SK-N-SH treated with all-trans-retinoic acid at 6 μM for 48 hours (cell line): ENCODE measurements at regions not wholly inside any gene's neighbourhood (a gene's known extent, or its start where the extent isn't known, plus 50 kb on each side); places are given as distances from the start of the nearest gene placed in this dataset.
"Not testable (repeated sequence)": the region's sequence is repeated elsewhere in the genome, so short reads cannot be mapped to it uniquely, and the experiment has no call there.

Source experiments
- ATAC-seq: fragments of 200-7000 bp; cut with Tn5 transposase; 3 replicates; pipeline ENCODE4 v1.9.1; 2020; ENCODE audit warnings: mild to moderate bottlenecking, moderate library complexity
- ARNTL ChIP-seq: fragments of 450-650 bp; formaldehyde crosslinking; IDR thresholded peaks from 2 replicates; pipeline ENCODE4 v1.5.0; 2020; ENCODE audit warnings: low read depth, mild to moderate bottlenecking, moderate library complexity, borderline replicate concordance
- BACH2 ChIP-seq: fragments of 250-450 bp; sonication (Bioruptor Pico); IDR thresholded peaks from 2 replicates; pipeline ENCODE4 v1.9.0; 2021; ENCODE audit warnings: mild to moderate bottlenecking, borderline replicate concordance
- ESRRG ChIP-seq: fragments of 250-450 bp; sonication (Bioruptor Pico); IDR thresholded peaks from 2 replicates; pipeline ENCODE4 v1.6.1; 2021; ENCODE audit warnings: mild to moderate bottlenecking
- GLIS3 ChIP-seq: fragments of 250-450 bp; sonication (Bioruptor Pico); IDR thresholded peaks from 2 replicates; pipeline ENCODE4 v1.5.0; 2020; ENCODE audit warnings: mild to moderate bottlenecking, moderate library complexity
- ISL1 ChIP-seq: fragments of 250-450 bp; sonication (Bioruptor Pico); IDR thresholded peaks from 2 replicates; pipeline ENCODE4 v2.1.2; 2022; ENCODE audit warnings: mild to moderate bottlenecking, moderate library complexity
- PPARA ChIP-seq: fragments of 250-450 bp; sonication (Bioruptor Pico); IDR thresholded peaks from 2 replicates; pipeline ENCODE4 v1.5.0; 2020; ENCODE audit warnings: mild to moderate bottlenecking, borderline replicate concordance
- RARB ChIP-seq: fragments of 250-450 bp; sonication (Bioruptor Pico); IDR thresholded peaks from 2 replicates; pipeline ENCODE4 v1.8.0; 2021; ENCODE audit warnings: mild to moderate bottlenecking, moderate library complexity
- SNAI2 ChIP-seq: fragments of 250-450 bp; sonication (Bioruptor Pico); IDR thresholded peaks from 2 replicates; pipeline ENCODE4 v1.5.0; 2020; ENCODE audit warnings: mild to moderate bottlenecking, moderate library complexity
- TCF4 ChIP-seq: fragments of 250-450 bp; sonication (Bioruptor Pico); IDR thresholded peaks from 2 replicates; pipeline ENCODE4 v1.8.0; 2021; ENCODE audit warnings: mild to moderate bottlenecking, moderate library complexity, borderline replicate concordance
- ZC3H10 ChIP-seq: fragments of 250-450 bp; sonication (Bioruptor Pico); IDR thresholded peaks from 2 replicates; pipeline ENCODE4 v1.5.1; 2021; ENCODE audit warnings: mild to moderate bottlenecking, moderate library complexity
- ZFP3 ChIP-seq: fragments of 250-450 bp; sonication (Bioruptor Pico); IDR thresholded peaks from 2 replicates; pipeline ENCODE4 v1.5.0; 2020; ENCODE audit warnings: mild to moderate bottlenecking, moderate library complexity
- ZFP30 ChIP-seq: fragments of 450-650 bp; formaldehyde crosslinking; IDR thresholded peaks from 2 replicates; pipeline ENCODE4 v1.5.0; 2022; ENCODE audit warnings: mild to moderate bottlenecking, moderate library complexity
- ZNF565 ChIP-seq: fragments of 450-650 bp; formaldehyde crosslinking; conservative IDR thresholded peaks from 2 replicates; pipeline ENCODE4 v1.5.0; 2020; ENCODE audit warnings: low read depth, mild to moderate bottlenecking, moderate library complexity
- ZNF70 ChIP-seq: fragments of 450-650 bp; formaldehyde crosslinking; IDR thresholded peaks from 2 replicates; pipeline ENCODE4 v1.5.0; 2020; ENCODE audit warnings: mild to moderate bottlenecking, moderate library complexity
- TF ChIP-seq, protein P1 (sequence below): fragments of 250-450 bp; sonication (Bioruptor Pico); IDR thresholded peaks from 2 replicates; pipeline ENCODE4 v1.5.1; 2021; ENCODE audit warnings: mild to moderate bottlenecking, moderate library complexity
- TF ChIP-seq, protein P2 (sequence below): fragments of 250-450 bp; sonication (Bioruptor Pico); IDR thresholded peaks from 2 replicates; pipeline ENCODE4 v1.8.0; 2020; ENCODE audit warnings: mild to moderate bottlenecking, moderate library complexity, borderline replicate concordance
- TF ChIP-seq, protein P3 (sequence below): fragments of 250-450 bp; sonication (Bioruptor Pico); IDR thresholded peaks from 2 replicates; pipeline ENCODE4 v1.5.0; 2020; ENCODE audit warnings: mild to moderate bottlenecking, moderate library complexity
- TF ChIP-seq, protein P4 (sequence below): fragments of 250-450 bp; sonication (Bioruptor Pico); IDR thresholded peaks from 2 replicates; pipeline ENCODE4 v1.8.0; 2021; ENCODE audit warnings: low read depth, mild to moderate bottlenecking, moderate library complexity, borderline replicate concordance
- TF ChIP-seq, protein P5 (sequence below): fragments of 250-450 bp; sonication (Bioruptor Pico); IDR thresholded peaks from 2 replicates; pipeline ENCODE4 v1.5.1; 2020; ENCODE audit warnings: low read depth, mild to moderate bottlenecking, moderate library complexity

DNA sequence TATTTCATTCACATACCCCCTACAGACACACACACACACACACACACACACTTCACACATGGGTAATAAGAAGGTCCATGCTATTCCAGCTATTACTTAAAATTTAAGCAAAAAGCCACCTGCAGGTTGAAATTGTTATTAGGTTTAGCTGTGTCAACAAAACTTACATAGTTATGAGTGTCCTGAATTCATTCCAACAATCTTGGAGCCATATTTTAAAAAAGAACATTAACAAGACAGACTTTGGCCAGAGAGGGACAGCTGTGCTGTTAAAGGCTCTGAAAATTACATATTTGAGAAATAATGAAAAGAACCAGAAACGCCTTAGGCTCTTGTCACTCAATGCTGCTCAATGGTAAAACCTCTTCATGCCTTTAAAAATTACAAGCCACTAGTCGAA lies 455.3 kb downstream of the EPM2A start:
- ATAC-seq = no peak
- TF ChIP-seq, protein P1, sequence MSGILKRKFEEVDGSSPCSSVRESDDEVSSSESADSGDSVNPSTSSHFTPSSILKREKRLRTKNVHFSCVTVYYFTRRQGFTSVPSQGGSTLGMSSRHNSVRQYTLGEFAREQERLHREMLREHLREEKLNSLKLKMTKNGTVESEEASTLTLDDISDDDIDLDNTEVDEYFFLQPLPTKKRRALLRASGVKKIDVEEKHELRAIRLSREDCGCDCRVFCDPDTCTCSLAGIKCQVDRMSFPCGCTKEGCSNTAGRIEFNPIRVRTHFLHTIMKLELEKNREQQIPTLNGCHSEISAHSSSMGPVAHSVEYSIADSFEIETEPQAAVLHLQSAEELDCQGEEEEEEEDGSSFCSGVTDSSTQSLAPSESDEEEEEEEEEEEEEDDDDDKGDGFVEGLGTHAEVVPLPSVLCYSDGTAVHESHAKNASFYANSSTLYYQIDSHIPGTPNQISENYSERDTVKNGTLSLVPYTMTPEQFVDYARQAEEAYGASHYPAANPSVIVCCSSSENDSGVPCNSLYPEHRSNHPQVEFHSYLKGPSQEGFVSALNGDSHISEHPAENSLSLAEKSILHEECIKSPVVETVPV (CRISPR knock-in tag) = no peak
- TF ChIP-seq ZNF565 (CRISPR knock-in tag) (no peak), ARNTL (CRISPR knock-in tag) (no peak)
- TF ChIP-seq, protein P2, sequence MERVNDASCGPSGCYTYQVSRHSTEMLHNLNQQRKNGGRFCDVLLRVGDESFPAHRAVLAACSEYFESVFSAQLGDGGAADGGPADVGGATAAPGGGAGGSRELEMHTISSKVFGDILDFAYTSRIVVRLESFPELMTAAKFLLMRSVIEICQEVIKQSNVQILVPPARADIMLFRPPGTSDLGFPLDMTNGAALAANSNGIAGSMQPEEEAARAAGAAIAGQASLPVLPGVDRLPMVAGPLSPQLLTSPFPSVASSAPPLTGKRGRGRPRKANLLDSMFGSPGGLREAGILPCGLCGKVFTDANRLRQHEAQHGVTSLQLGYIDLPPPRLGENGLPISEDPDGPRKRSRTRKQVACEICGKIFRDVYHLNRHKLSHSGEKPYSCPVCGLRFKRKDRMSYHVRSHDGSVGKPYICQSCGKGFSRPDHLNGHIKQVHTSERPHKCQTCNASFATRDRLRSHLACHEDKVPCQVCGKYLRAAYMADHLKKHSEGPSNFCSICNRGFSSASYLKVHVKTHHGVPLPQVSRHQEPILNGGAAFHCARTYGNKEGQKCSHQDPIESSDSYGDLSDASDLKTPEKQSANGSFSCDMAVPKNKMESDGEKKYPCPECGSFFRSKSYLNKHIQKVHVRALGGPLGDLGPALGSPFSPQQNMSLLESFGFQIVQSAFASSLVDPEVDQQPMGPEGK (CRISPR knock-in tag) = no peak

DNA sequence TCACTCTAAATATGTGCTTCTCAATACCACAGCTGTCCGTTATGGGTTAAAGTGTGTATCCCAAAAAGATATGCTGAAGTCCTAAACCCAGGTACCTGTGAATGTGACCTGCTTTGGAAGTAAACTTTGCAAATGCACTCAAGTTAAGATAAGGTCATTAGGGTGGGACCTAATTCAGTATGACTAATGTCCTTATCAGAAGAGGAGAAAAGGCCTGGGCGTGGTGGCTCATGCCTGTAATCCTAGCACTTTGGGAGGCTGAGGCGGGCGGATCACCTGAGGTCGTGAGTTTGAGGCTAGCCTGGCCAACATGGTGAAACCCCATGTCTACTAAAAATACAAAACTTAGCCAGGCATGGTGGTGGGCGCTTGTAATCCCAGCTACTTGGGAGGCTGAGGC lies 452.1 kb downstream of the EPM2A start:
- not testable (repeated sequence) for ATAC-seq

DNA sequence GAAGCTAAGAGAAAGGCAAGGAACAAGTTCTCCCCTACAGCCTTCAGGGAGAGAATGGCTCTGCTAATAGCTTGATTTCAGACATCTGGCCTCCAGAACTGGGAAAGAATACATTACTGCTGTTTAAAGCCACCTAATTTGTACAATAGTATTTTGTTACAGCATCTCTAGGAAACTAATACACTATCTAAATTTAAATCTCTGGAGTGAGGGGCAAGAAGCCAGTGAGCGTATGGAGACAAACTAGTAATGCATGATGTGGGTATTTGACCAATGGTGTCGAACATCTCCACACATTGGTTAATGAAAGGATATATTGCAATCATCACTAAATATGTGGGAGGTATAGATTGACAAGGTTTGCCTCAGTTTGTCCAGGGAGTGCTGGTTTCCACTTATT lies 451.5 kb downstream of the EPM2A start:
- no peak for ATAC-seq
- TF ChIP-seq, protein P1 (CRISPR knock-in tag) = no peak
- TF ChIP-seq SNAI2 (CRISPR knock-in tag) (no peak), BACH2 (CRISPR knock-in tag) (no peak), ZNF70 (CRISPR knock-in tag) (no peak)
- TF ChIP-seq, protein P3, sequence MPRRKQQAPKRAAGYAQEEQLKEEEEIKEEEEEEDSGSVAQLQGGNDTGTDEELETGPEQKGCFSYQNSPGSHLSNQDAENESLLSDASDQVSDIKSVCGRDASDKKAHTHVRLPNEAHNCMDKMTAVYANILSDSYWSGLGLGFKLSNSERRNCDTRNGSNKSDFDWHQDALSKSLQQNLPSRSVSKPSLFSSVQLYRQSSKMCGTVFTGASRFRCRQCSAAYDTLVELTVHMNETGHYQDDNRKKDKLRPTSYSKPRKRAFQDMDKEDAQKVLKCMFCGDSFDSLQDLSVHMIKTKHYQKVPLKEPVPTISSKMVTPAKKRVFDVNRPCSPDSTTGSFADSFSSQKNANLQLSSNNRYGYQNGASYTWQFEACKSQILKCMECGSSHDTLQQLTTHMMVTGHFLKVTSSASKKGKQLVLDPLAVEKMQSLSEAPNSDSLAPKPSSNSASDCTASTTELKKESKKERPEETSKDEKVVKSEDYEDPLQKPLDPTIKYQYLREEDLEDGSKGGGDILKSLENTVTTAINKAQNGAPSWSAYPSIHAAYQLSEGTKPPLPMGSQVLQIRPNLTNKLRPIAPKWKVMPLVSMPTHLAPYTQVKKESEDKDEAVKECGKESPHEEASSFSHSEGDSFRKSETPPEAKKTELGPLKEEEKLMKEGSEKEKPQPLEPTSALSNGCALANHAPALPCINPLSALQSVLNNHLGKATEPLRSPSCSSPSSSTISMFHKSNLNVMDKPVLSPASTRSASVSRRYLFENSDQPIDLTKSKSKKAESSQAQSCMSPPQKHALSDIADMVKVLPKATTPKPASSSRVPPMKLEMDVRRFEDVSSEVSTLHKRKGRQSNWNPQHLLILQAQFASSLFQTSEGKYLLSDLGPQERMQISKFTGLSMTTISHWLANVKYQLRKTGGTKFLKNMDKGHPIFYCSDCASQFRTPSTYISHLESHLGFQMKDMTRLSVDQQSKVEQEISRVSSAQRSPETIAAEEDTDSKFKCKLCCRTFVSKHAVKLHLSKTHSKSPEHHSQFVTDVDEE (CRISPR knock-in tag) = no peak
- TF ChIP-seq, protein P4, sequence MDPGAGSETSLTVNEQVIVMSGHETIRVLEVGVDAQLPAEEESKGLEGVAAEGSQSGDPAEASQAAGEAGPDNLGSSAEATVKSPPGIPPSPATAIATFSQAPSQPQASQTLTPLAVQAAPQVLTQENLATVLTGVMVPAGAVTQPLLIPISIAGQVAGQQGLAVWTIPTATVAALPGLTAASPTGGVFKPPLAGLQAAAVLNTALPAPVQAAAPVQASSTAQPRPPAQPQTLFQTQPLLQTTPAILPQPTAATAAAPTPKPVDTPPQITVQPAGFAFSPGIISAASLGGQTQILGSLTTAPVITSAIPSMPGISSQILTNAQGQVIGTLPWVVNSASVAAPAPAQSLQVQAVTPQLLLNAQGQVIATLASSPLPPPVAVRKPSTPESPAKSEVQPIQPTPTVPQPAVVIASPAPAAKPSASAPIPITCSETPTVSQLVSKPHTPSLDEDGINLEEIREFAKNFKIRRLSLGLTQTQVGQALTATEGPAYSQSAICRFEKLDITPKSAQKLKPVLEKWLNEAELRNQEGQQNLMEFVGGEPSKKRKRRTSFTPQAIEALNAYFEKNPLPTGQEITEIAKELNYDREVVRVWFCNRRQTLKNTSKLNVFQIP (CRISPR knock-in tag) = no peak

DNA sequence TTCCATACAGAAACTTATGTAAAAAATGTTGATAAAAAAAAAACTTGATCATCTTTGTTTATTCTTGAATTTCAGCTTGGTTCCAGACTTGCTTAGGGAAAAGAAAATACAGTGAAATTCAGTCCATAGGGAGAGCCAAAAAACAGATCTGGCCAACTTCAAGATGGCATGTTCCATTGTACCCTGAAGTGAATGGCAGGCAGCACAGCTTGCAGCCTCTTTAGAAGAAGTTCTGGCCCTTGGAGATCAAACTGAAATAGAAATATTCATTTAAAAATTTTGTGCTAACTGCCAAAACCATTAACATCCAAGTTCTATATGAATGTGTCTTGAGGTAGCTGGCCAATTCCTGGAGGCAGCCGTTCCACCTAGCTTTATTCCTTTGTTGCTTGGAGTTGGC lies 448.4 kb downstream of the EPM2A start:
- TF ChIP-seq SNAI2 (CRISPR knock-in tag) (no peak), ZFP30 (no peak), ISL1 (CRISPR knock-in tag) (no peak), ZNF70 (CRISPR knock-in tag) (no peak), ESRRG (no peak), TCF4 (CRISPR knock-in tag) (no peak), RARB (CRISPR knock-in tag) (no peak), ARNTL (CRISPR knock-in tag) (no peak), GLIS3 (CRISPR knock-in tag) (no peak), PPARA (CRISPR knock-in tag) (no peak)
- no peak for ATAC-seq

DNA sequence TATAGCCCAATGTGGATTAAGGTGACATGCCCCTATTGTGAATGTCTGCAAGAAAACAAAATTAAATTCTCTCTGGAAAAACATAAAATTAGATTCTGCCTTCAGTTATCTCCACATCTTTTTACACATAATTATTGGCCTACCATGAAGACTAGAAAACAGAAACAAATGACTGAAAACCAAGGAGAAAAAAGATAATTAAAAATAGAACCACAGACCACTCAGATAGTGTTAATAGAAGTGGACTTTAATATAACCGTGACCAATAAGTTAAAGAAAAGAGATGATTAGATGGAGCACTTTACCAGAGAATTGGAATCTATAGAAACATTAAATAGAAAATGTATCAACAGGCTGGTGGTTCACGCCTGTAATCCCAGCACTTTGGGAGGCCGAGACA lies 445.7 kb downstream of the EPM2A start:
- TF ChIP-seq, protein P5, sequence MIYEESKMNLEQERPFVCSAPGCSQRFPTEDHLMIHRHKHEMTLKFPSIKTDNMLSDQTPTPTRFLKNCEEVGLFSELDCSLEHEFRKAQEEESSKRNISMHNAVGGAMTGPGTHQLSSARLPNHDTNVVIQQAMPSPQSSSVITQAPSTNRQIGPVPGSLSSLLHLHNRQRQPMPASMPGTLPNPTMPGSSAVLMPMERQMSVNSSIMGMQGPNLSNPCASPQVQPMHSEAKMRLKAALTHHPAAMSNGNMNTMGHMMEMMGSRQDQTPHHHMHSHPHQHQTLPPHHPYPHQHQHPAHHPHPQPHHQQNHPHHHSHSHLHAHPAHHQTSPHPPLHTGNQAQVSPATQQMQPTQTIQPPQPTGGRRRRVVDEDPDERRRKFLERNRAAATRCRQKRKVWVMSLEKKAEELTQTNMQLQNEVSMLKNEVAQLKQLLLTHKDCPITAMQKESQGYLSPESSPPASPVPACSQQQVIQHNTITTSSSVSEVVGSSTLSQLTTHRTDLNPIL (CRISPR knock-in tag) = no peak
- no peak for TF ChIP-seq ZFP3
- TF ChIP-seq RARB (CRISPR knock-in tag) = no peak
- no peak for TF ChIP-seq ARNTL (CRISPR knock-in tag)
- TF ChIP-seq ZC3H10 (CRISPR knock-in tag) = no peak
- TF ChIP-seq, protein P2 (CRISPR knock-in tag) = no peak
- no peak for ATAC-seq
